CD8-positive, alpha-beta memory T cell (primary cell): ENCODE measurements at regions not wholly inside any gene's neighbourhood (a gene's known extent, or its start where the extent isn't known, plus 50 kb on each side); places are given as distances from the start of the nearest gene placed in this dataset.

ENCODE experiments used
- CTCF ChIA-PET: fragments of 350-600 bp; sonication (Branson Sonifier 250); formaldehyde crosslinking; loops from one replicate; lab custom pipeline; 2021; ENCODE audit warnings: antibody characterized with exemption; lab: Charles Lee
- POLR2A ChIA-PET: fragments of 350-600 bp; sonication (Branson Sonifier 250); formaldehyde crosslinking; loops from one replicate; lab custom pipeline; 2021; ENCODE audit warnings: antibody characterized with exemption; lab: Charles Lee
- DNase-seq, 5 donors: peaks; one replicate each; pipeline versions ENCODE4 v3.0.0 to v3.0.0-alpha.2; 2020 to 2022; ENCODE audit warnings: mixed read lengths in 1 of 5
- H3K27ac ChIP-seq: one replicate; pipeline ENCODE4 v1.7.0; 2013; ENCODE audit warnings: low read depth, mild to moderate bottlenecking, low read length, moderate library complexity
- H3K27me3 ChIP-seq: 2 replicates; pipeline ENCODE4 v1.7.0; 2013; ENCODE audit warnings: low read length, mild to moderate bottlenecking; ENCODE audit not compliant: insufficient read depth, poor library complexity, severe bottlenecking
- H3K36me3 ChIP-seq: 2 replicates; pipeline ENCODE4 v1.7.0; 2013; ENCODE audit warnings: mild to moderate bottlenecking, low read length, moderate library complexity; ENCODE audit not compliant: insufficient read depth
- H3K4me1 ChIP-seq: 2 replicates; pipeline ENCODE4 v1.7.0; 2013; ENCODE audit warnings: mild to moderate bottlenecking, low read length, moderate library complexity; ENCODE audit not compliant: insufficient read depth
- H3K4me3 ChIP-seq: 2 replicates; pipeline ENCODE4 v1.7.0; 2013; ENCODE audit warnings: mild to moderate bottlenecking, low read length
- H3K9me3 ChIP-seq: 2 replicates; pipeline ENCODE4 v1.7.0; 2013; ENCODE audit warnings: mild to moderate bottlenecking, low read length
- H3K27ac Mint-ChIP-seq, 8 donors: one replicate each; pipeline ENCODE4 v1.8.0; 2020 to 2021; ENCODE audit warnings: mixed read lengths in 8 of 8, mild to moderate bottlenecking in 6 of 8, inconsistent platforms in 3 of 8, moderate library complexity in 3 of 8
- H3K27me3 Mint-ChIP-seq, 2 donors: one replicate each; pipeline ENCODE4 v1.8.0; 2020 to 2021; ENCODE audit warnings: mixed read lengths in 2 of 2, mild to moderate bottlenecking in 1 of 2, moderate library complexity in 1 of 2
- H3K36me3 Mint-ChIP-seq, 3 donors: one replicate each; pipeline ENCODE4 v1.8.0; 2020 to 2021; ENCODE audit warnings: mixed read lengths in 3 of 3, inconsistent platforms in 1 of 3, mild to moderate bottlenecking in 1 of 3
- H3K4me1 Mint-ChIP-seq, 3 donors: one replicate each; pipeline ENCODE4 v1.8.0; 2020 to 2021; ENCODE audit warnings: mixed read lengths in 3 of 3, inconsistent platforms in 1 of 3, mild to moderate bottlenecking in 1 of 3
- H3K4me3 Mint-ChIP-seq, 7 donors: one replicate each; pipeline ENCODE4 v1.8.0; 2020 to 2021; ENCODE audit warnings: mixed read lengths in 7 of 7, mild to moderate bottlenecking in 6 of 7, moderate library complexity in 4 of 7, inconsistent platforms in 2 of 7
- H3K9me3 Mint-ChIP-seq, 5 donors: one replicate each; pipeline ENCODE4 v1.8.0; 2020 to 2022; ENCODE audit warnings: mixed read lengths in 5 of 5, mild to moderate bottlenecking in 3 of 5, moderate library complexity in 2 of 5, inconsistent platforms in 1 of 5

GRCh38 chr15:35667908-35668307, 121.9 kb upstream of the DPH6 start:
- Histone ChIP-seq H3K9me3 (no peaks in the 10 kb centered on the region), H3K4me3 (no peak overlapping the region), H3K27me3 (no peaks in the 10 kb centered on the region), H3K36me3 (no peaks in the 10 kb centered on the region), H3K4me1 (no peaks in the 10 kb centered on the region), H3K27ac (no peak overlapping the region)
- peaks cover 7 to 25% (median 16%) of the 10 kb centered on the region in 3 donors for H3K4me1 Mint-ChIP-seq
- peaks cover 4 to 13% of the 10 kb centered on the region in 2 donors for H3K27me3 Mint-ChIP-seq
- H3K27ac Mint-ChIP-seq, result peak overlapping the region in 1 of 8 donors; percentile 5
- ChIA-PET CTCF (no interaction called here), POLR2A (no interaction called here)
- no peaks in the 10 kb centered on the region for H3K36me3 Mint-ChIP-seq
- H3K4me3 Mint-ChIP-seq, result peak overlapping the region in 4 of 7 donors; percentile 12 to 28 (median 14)
- no peak for DNase-seq
- no peaks in the 10 kb centered on the region for H3K9me3 Mint-ChIP-seq

- H3K27me3 ChIP-seq, result no peaks in the 10 kb centered on the region
- Mint-ChIP-seq H3K9me3 (no peaks in the 10 kb centered on the region), H3K4me1 (peaks cover 10 to 33% (median 19%) of the 10 kb centered on the region in 3 donors), H3K4me3 (peak overlapping the region in 1 of 7 donors; percentile 18), H3K27ac (no peak overlapping the region), H3K27me3 (peaks cover 5 to 13% of the 10 kb centered on the region in 2 donors), H3K36me3 (no peaks in the 10 kb centered on the region)
- H3K4me1 ChIP-seq, result no peaks in the 10 kb centered on the region
- H3K27ac ChIP-seq, result no peak overlapping the region
- CTCF ChIA-PET, result no interaction called here
- POLR2A ChIA-PET, result no interaction called here
- H3K36me3 ChIP-seq, result no peaks in the 10 kb centered on the region
- no peaks in the 10 kb centered on the region for H3K9me3 ChIP-seq
- no peak for DNase-seq
- no peak overlapping the region for H3K4me3 ChIP-seq
Observed at GRCh38 chr15:35669021-35669420, 123.1 kb upstream of the DPH6 start.

- Mint-ChIP-seq H3K4me3 (peak overlapping the region in 1 of 7 donors; percentile 18), H3K9me3 (no peaks in the 10 kb centered on the region), H3K36me3 (no peaks in the 10 kb centered on the region), H3K27ac (no peak overlapping the region), H3K27me3 (peaks cover 5 to 13% of the 10 kb centered on the region in 2 donors), H3K4me1 (peaks cover 10 to 33% (median 19%) of the 10 kb centered on the region in 3 donors)
- no peak overlapping the region for H3K27ac ChIP-seq
- no peak for DNase-seq
- ChIA-PET POLR2A (no interaction called here), CTCF (no interaction called here)
- H3K36me3 ChIP-seq, result no peaks in the 10 kb centered on the region
- H3K27me3 ChIP-seq, result no peaks in the 10 kb centered on the region
- H3K9me3 ChIP-seq, result no peaks in the 10 kb centered on the region
- H3K4me3 ChIP-seq, result no peak overlapping the region
- H3K4me1 ChIP-seq, result no peaks in the 10 kb centered on the region
Observed at GRCh38 chr15:35669432-35670045, 123.6 kb upstream of the DPH6 start.

- Mint-ChIP-seq H3K27me3 (peaks cover 5 to 13% of the 10 kb centered on the region in 2 donors), H3K4me3 (no peak overlapping the region), H3K36me3 (no peaks in the 10 kb centered on the region), H3K9me3 (no peaks in the 10 kb centered on the region), H3K27ac (no peak overlapping the region), H3K4me1 (peaks cover 10 to 33% (median 19%) of the 10 kb centered on the region in 3 donors)
- Histone ChIP-seq H3K9me3 (no peaks in the 10 kb centered on the region), H3K27me3 (no peaks in the 10 kb centered on the region), H3K36me3 (no peaks in the 10 kb centered on the region), H3K27ac (no peak overlapping the region), H3K4me1 (no peaks in the 10 kb centered on the region), H3K4me3 (no peak overlapping the region)
- DNase-seq, result no peak
- CTCF ChIA-PET, result no interaction called here
- POLR2A ChIA-PET, result no interaction called here
Observed at GRCh38 chr15:35671197-35671596, 125.2 kb upstream of the DPH6 start.

- Mint-ChIP-seq H3K9me3 (no peaks in the 10 kb centered on the region), H3K27me3 (peaks cover 5 to 13% of the 10 kb centered on the region in 2 donors), H3K4me1 (peaks cover 6 to 26% (median 19%) of the 10 kb centered on the region in 3 donors), H3K4me3 (no peak overlapping the region), H3K36me3 (no peaks in the 10 kb centered on the region), H3K27ac (no peak overlapping the region)
- Histone ChIP-seq H3K27ac (no peak overlapping the region), H3K4me3 (no peak overlapping the region), H3K4me1 (no peaks in the 10 kb centered on the region), H3K9me3 (no peaks in the 10 kb centered on the region), H3K36me3 (no peaks in the 10 kb centered on the region), H3K27me3 (no peaks in the 10 kb centered on the region)
- DNase-seq, result no peak
- CTCF ChIA-PET, result no interaction called here
- POLR2A ChIA-PET, result no interaction called here
Observed at GRCh38 chr15:35671981-35672380, 126.0 kb upstream of the DPH6 start.

GRCh38 chr15:35673093-35673684, 127.2 kb upstream of the DPH6 start:
- H3K27ac Mint-ChIP-seq, result peak overlapping the region in 5 of 8 donors; percentile 14 to 81 (median 40)

GRCh38 chr15:35674873-35675781, 129.2 kb upstream of the DPH6 start:
- DNase-seq, result no peak
- Mint-ChIP-seq H3K27ac (peak overlapping the region in 2 of 8 donors; percentile 43), H3K9me3 (peaks cover 0 to 2% (median 0%) of the 10 kb centered on the region in 5 donors), H3K4me1 (peaks cover 3 to 14% (median 5%) of the 10 kb centered on the region in 3 donors), H3K4me3 (peak overlapping the region in 1 of 7 donors; percentile 59), H3K36me3 (no peaks in the 10 kb centered on the region), H3K27me3 (peaks cover 4 to 8% of the 10 kb centered on the region in 2 donors)
- Histone ChIP-seq H3K27ac (no peak overlapping the region), H3K36me3 (no peaks in the 10 kb centered on the region), H3K9me3 (no peaks in the 10 kb centered on the region), H3K4me1 (no peaks in the 10 kb centered on the region), H3K27me3 (no peaks in the 10 kb centered on the region), H3K4me3 (no peak overlapping the region)
- ChIA-PET CTCF (no interaction called here), POLR2A (no interaction called here)

More at GRCh38 chr15:35673093-35673684, 127.2 kb upstream of the DPH6 start:
- Histone ChIP-seq H3K9me3 (no peaks in the 10 kb centered on the region), H3K27me3 (no peaks in the 10 kb centered on the region), H3K27ac (no peak overlapping the region), H3K4me3 (no peak overlapping the region), H3K4me1 (no peaks in the 10 kb centered on the region), H3K36me3 (no peaks in the 10 kb centered on the region)
- POLR2A ChIA-PET, result no interaction called here
- H3K36me3 Mint-ChIP-seq, result no peaks in the 10 kb centered on the region
- H3K4me3 Mint-ChIP-seq, result peak overlapping the region; percentile 62 to 87 (median 68)
- CTCF ChIA-PET, result no interaction called here
- peaks cover 4 to 16% (median 11%) of the 10 kb centered on the region in 3 donors for H3K4me1 Mint-ChIP-seq
- H3K9me3 Mint-ChIP-seq, result peaks cover 0 to 2% (median 0%) of the 10 kb centered on the region in 5 donors
- H3K27me3 Mint-ChIP-seq, result peaks cover 5 to 13% of the 10 kb centered on the region in 2 donors
- DNase-seq, result no peak

GRCh38 chr15:35678774-35679173, 132.8 kb upstream of the DPH6 start:
- Mint-ChIP-seq H3K36me3 (no peaks in the 10 kb centered on the region), H3K27me3 (peaks cover 0 to 10% of the 10 kb centered on the region in 2 donors), H3K4me1 (no peaks in the 10 kb centered on the region), H3K4me3 (no peak overlapping the region), H3K9me3 (peaks cover 0 to 2% (median 0%) of the 10 kb centered on the region in 5 donors), H3K27ac (no peak overlapping the region)
- Histone ChIP-seq H3K9me3 (no peaks in the 10 kb centered on the region), H3K27me3 (no peaks in the 10 kb centered on the region), H3K4me1 (no peaks in the 10 kb centered on the region), H3K4me3 (no peak overlapping the region), H3K36me3 (no peaks in the 10 kb centered on the region), H3K27ac (no peak overlapping the region)
- CTCF ChIA-PET, result no interaction called here
- no peak for DNase-seq
- POLR2A ChIA-PET, result no interaction called here
